ENCODE measurements at regions not wholly inside any gene's neighbourhood (a gene's known extent, or its start where the extent isn't known, plus 50 kb on each side); places are given as distances from the start of the nearest gene placed in this dataset.

DNA sequence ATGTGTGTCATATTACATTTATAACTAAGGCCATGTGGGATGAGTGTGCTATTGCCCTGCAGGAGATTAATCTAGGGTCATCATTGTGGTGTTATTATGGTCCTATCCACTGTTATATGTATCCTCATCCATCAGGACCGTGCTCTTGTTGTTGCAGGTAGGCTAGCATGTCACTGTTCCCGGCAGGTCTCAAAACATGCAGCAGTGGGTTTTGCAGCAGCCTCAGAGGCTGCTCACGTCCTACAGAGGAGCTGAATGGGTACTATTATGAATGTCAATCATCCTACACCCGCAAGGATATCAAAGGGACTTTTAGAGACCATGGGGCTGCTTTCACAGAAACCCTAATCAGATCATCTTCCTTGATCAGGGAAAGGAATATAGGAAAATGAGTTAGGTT is 318.2 kb downstream of the SAMD5 start:
- TF ChIP-seq, protein P1, sequence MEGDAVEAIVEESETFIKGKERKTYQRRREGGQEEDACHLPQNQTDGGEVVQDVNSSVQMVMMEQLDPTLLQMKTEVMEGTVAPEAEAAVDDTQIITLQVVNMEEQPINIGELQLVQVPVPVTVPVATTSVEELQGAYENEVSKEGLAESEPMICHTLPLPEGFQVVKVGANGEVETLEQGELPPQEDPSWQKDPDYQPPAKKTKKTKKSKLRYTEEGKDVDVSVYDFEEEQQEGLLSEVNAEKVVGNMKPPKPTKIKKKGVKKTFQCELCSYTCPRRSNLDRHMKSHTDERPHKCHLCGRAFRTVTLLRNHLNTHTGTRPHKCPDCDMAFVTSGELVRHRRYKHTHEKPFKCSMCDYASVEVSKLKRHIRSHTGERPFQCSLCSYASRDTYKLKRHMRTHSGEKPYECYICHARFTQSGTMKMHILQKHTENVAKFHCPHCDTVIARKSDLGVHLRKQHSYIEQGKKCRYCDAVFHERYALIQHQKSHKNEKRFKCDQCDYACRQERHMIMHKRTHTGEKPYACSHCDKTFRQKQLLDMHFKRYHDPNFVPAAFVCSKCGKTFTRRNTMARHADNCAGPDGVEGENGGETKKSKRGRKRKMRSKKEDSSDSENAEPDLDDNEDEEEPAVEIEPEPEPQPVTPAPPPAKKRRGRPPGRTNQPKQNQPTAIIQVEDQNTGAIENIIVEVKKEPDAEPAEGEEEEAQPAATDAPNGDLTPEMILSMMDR (conservative IDR thresholded peaks at IDR 0.05; ENCODE audit: low read depth, low read length) = no peak
- DNase-seq (ENCODE audit: low read depth) = no peak
- H3K4me3 ChIP-seq (ENCODE audit: low read length) = no peak overlapping the region

- H3K4me3 ChIP-seq (ENCODE audit: low read length) = no peak overlapping the region
- TF ChIP-seq, protein P1 (conservative IDR thresholded peaks at IDR 0.05; ENCODE audit: low read depth, low read length) = no peak
- DNase-seq (ENCODE audit: low read depth) = no peak
Measured at GRCh38 chr6:147829418-147829817, 320.9 kb downstream of the SAMD5 start.

DNA sequence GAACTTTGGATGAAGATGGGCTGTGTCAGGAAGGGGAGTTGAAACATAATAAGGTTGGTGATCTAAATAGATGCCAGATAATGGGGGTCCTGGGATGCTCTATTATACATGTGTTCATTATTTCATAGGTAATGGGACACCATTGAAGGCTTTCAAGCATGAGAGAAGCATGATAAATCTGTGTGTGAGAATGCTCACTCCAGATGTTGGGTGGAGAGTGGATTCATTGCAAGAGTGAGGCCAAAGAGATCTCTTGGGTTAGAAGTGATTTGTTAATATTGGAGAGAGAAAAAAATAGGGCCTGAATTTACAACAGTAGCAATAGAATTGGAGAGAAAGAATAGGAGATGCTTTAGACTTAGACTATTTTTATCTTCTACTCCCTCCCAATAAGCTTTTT is 321.3 kb downstream of the SAMD5 start:
- no peak overlapping the region for H3K4me3 ChIP-seq (ENCODE audit: low read length)
- no peak for DNase-seq (ENCODE audit: low read depth)
- TF ChIP-seq, protein P1 (conservative IDR thresholded peaks at IDR 0.05; ENCODE audit: low read depth, low read length) = no peak

DNA sequence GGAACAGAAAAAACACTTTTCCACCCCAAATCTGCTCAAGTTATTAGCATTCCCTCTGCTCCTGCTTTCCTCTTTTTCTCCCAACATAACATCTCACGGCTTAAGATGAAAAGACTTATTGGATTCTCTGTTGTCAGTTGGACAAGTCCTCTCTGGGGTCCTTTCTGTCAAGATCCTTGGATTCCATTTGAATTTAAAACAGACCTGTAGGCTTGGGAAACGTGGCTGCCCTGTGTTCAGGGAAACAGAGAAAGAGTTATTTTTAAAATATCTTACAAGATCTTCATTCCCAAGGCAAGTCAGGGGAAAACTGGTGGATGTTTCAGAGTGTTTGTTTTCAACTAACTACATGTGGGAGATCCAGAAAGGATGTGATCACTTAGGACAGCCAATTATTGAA is 322.9 kb downstream of the SAMD5 start:
- TF ChIP-seq, protein P1 (conservative IDR thresholded peaks at IDR 0.05; ENCODE audit: low read depth, low read length) = no peak
- H3K4me3 ChIP-seq (ENCODE audit: low read length) = no peak overlapping the region
- DNase-seq (ENCODE audit: low read depth) = no peak

DNA sequence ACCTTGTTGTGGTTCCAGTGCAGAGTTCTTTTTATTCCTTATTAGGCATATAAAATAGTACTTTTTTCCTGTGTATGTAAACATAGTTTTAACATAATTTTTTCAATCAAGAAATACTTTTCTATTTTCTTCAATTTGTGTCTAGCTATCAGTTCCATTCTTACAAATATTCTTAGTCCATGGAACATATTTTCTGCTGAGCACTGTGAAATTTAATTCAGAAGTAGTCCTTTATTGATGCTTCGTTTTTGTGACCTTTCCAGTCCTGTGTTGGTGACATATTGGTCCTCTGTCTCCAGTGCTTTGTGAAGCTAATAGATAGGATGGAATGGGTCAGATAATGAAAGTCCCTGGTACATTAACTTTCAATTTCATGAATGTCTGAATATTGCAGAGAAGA is 325.1 kb downstream of the SAMD5 start:
- H3K4me3 ChIP-seq (ENCODE audit: low read length) = no peak overlapping the region
- DNase-seq (ENCODE audit: low read depth) = no peak
- TF ChIP-seq, protein P1 (conservative IDR thresholded peaks at IDR 0.05; ENCODE audit: low read depth, low read length) = no peak

- TF ChIP-seq, protein P1 (conservative IDR thresholded peaks at IDR 0.05; ENCODE audit: low read depth, low read length) = no peak
- H3K4me3 ChIP-seq (ENCODE audit: low read length) = no peak overlapping the region
- DNase-seq (ENCODE audit: low read depth) = no peak
Measured at GRCh38 chr6:147834084-147834776, 325.7 kb downstream of the SAMD5 start.

- no peak for DNase-seq (ENCODE audit: low read depth)
- TF ChIP-seq, protein P1 (conservative IDR thresholded peaks at IDR 0.05; ENCODE audit: low read depth, low read length) = no peak
- H3K4me3 ChIP-seq (ENCODE audit: low read length) = no peak overlapping the region
Measured at GRCh38 chr6:147837540-147837939, 329.1 kb downstream of the SAMD5 start.

Measured in retinal pigment epithelial cell (primary cell).